ENCODE measurements at regions not wholly inside any gene's neighbourhood (a gene's known extent, or its start where the extent isn't known, plus 50 kb on each side); places are given as distances from the start of the nearest gene placed in this dataset.
A peak's percentile ranks its signal among the peaks of the same experiment; 100 is the strongest.

DNA sequence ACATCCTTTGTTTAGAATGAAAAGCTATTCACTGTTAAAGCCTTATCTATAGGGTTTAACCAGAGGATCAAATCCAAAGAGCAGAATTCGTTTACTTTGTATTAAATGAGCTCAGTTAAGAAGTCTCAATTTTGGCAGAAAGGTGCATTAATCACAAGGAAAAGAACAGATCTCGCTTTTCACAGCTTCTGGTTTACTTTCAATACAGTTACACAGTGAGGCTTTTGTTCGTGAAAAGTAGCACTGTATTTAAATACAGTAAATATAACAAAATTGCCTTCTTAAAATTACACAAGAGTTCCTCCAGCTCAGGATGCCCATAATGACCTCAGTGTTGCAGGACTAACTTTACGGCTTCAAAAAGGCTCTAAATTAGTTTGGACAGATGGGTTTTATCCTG, 669.1 kb upstream of the SALL1 start:
- Histone ChIP-seq H3K79me2 (ENCODE audit: insufficient read depth, low read depth, low read length) (no peaks in the 10 kb centered on the region), H3K9me2 (ENCODE audit: insufficient read depth, low read length) (no peaks in the 10 kb centered on the region), H3K4me2 (ENCODE audit: low read length) (no peak overlapping the region), H3K9me3 (ENCODE audit: low read length) (no peaks in the 10 kb centered on the region), H2AFZ (ENCODE audit: low read length) (no peak overlapping the region), H4K20me1 (ENCODE audit: insufficient read depth, low read length) (no peaks in the 10 kb centered on the region), H3K4me1 (ENCODE audit: insufficient read depth, low read length, poor library complexity, severe bottlenecking) (no peaks in the 10 kb centered on the region), H3K36me3 (ENCODE audit: insufficient read depth, low read length) (no peaks in the 10 kb centered on the region), H3K27ac (ENCODE audit: low read depth, low read length, poor library complexity, severe bottlenecking) (no peak overlapping the region), H3K4me3 (ENCODE audit: low read depth, low read length, poor library complexity, severe bottlenecking) (no peak overlapping the region)
- ChIA-PET POLR2A (no interaction called here), CTCF (ENCODE audit: unreplicated experiment) (no interaction called here)
- BruUV-seq (replicated peaks) = no TSS peak
- intact Hi-C loops (cut with micrococcal nuclease; ENCODE audit: unreplicated experiment) = no loop called here
- TF ChIP-seq EZH2phosphoT487 (IDR thresholded peaks at IDR 0.05; ENCODE audit: borderline replicate concordance, low read depth, low read length) = no peak
- TF ChIP-seq, protein P1, sequence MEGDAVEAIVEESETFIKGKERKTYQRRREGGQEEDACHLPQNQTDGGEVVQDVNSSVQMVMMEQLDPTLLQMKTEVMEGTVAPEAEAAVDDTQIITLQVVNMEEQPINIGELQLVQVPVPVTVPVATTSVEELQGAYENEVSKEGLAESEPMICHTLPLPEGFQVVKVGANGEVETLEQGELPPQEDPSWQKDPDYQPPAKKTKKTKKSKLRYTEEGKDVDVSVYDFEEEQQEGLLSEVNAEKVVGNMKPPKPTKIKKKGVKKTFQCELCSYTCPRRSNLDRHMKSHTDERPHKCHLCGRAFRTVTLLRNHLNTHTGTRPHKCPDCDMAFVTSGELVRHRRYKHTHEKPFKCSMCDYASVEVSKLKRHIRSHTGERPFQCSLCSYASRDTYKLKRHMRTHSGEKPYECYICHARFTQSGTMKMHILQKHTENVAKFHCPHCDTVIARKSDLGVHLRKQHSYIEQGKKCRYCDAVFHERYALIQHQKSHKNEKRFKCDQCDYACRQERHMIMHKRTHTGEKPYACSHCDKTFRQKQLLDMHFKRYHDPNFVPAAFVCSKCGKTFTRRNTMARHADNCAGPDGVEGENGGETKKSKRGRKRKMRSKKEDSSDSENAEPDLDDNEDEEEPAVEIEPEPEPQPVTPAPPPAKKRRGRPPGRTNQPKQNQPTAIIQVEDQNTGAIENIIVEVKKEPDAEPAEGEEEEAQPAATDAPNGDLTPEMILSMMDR (conservative IDR thresholded peaks at IDR 0.05; ENCODE audit: low read length) = no peak
- no peak for DNase-seq (ENCODE audit: low spot score)

DNA sequence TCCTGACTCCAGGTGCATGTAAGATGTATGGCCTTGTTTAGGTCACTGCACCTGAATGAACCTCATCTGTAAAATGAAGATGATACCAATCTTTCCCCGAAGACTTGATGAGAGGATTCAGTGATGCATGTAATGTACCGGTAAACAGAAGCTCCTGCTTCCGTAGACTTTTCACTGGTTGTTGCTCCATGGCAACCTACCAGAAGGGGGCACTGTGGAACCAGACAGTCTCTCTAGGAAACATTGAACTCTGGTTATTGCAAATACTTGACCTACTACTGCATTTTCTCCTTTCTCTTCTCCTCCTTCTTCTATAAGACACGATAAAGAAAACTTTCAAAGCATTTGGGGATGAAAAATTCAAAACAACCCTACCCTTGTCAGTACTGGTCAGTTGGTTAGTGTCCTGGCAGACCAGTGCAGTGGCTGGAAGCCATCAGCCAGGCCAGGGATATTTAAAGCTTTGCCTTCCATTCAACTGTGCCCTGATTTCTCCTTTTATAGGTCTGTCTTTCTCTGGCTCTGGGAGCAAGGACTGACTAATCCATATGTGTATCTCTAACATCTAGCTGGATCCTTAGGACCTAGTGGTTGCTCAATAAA, 667.4 kb upstream of the SALL1 start:
- Histone ChIP-seq H3K79me2 (ENCODE audit: insufficient read depth, low read depth, low read length) (no peaks in the 10 kb centered on the region), H3K27ac (ENCODE audit: low read depth, low read length, poor library complexity, severe bottlenecking) (no peak overlapping the region), H3K36me3 (ENCODE audit: insufficient read depth, low read length) (no peaks in the 10 kb centered on the region), H3K4me1 (ENCODE audit: insufficient read depth, low read length, poor library complexity, severe bottlenecking) (no peaks in the 10 kb centered on the region), H3K9me2 (ENCODE audit: insufficient read depth, low read length) (no peaks in the 10 kb centered on the region), H3K4me3 (ENCODE audit: low read depth, low read length, poor library complexity, severe bottlenecking) (no peak overlapping the region), H3K4me2 (ENCODE audit: low read length) (no peak overlapping the region), H4K20me1 (ENCODE audit: insufficient read depth, low read length) (no peaks in the 10 kb centered on the region), H3K9me3 (ENCODE audit: low read length) (no peaks in the 10 kb centered on the region), H2AFZ (ENCODE audit: low read length) (no peak overlapping the region)
- BruUV-seq (replicated peaks) = no TSS peak
- TF ChIP-seq, protein P1 (conservative IDR thresholded peaks at IDR 0.05; ENCODE audit: low read length) = peak; percentile 75
- no peak for TF ChIP-seq EZH2phosphoT487 (IDR thresholded peaks at IDR 0.05; ENCODE audit: borderline replicate concordance, low read depth, low read length)
- CTCF ChIA-PET (ENCODE audit: unreplicated experiment) = no interaction called here
- intact Hi-C loops (cut with micrococcal nuclease; ENCODE audit: unreplicated experiment) = loop anchor here (5.0 kb wide), 1 partner anchor 164 kb away; no protein-coding TSS in a partner anchor
- POLR2A ChIA-PET = interaction anchor here (0.7 kb wide), 1 partner anchor 39 kb away, joined by 3 read pairs; no protein-coding TSS in a partner anchor
- DNase-seq (ENCODE audit: low spot score) = peak; percentile 1

DNA sequence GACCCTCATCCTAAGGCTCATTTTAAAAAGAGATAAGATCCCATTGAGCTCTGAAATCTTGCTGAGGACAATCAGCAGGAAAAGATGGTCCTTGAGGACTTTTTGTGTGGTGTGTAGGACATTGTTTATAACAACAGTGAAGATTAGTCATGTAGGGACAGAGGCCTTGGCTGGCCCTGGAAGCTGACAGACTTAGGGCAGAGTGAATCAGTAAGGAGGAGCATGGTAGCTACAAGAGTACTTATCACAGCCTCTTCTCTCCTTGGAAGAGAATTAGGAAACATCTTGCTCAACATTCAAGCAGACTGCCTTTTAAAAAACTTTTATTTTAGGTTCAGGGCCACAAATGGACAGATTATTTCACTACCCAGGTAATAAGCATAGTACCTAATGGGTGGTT, 665.9 kb upstream of the SALL1 start:
- DNase-seq (ENCODE audit: low spot score) = no peak
- ChIA-PET CTCF (ENCODE audit: unreplicated experiment) (no interaction called here), POLR2A (no interaction called here)
- BruUV-seq (replicated peaks) = no TSS peak
- Histone ChIP-seq H3K4me2 (ENCODE audit: low read length) (no peak overlapping the region), H3K9me2 (ENCODE audit: insufficient read depth, low read length) (no peaks in the 10 kb centered on the region), H4K20me1 (ENCODE audit: insufficient read depth, low read length) (no peaks in the 10 kb centered on the region), H3K9me3 (ENCODE audit: low read length) (no peaks in the 10 kb centered on the region), H3K4me1 (ENCODE audit: insufficient read depth, low read length, poor library complexity, severe bottlenecking) (no peaks in the 10 kb centered on the region), H3K4me3 (ENCODE audit: low read depth, low read length, poor library complexity, severe bottlenecking) (no peak overlapping the region), H3K36me3 (ENCODE audit: insufficient read depth, low read length) (no peaks in the 10 kb centered on the region), H3K27ac (ENCODE audit: low read depth, low read length, poor library complexity, severe bottlenecking) (no peak overlapping the region), H3K79me2 (ENCODE audit: insufficient read depth, low read depth, low read length) (no peaks in the 10 kb centered on the region), H2AFZ (ENCODE audit: low read length) (no peak overlapping the region)
- TF ChIP-seq EZH2phosphoT487 (IDR thresholded peaks at IDR 0.05; ENCODE audit: borderline replicate concordance, low read depth, low read length) = no peak
- TF ChIP-seq, protein P1 (conservative IDR thresholded peaks at IDR 0.05; ENCODE audit: low read length) = no peak
- intact Hi-C loops (cut with micrococcal nuclease; ENCODE audit: unreplicated experiment) = loop anchor here (5.0 kb wide), 1 partner anchor 165 kb away; no protein-coding TSS in a partner anchor

Measured in OCI-LY7 (cell line).